SH-SY5Y (cell line): ENCODE measurements at regions not wholly inside any gene's neighbourhood (a gene's known extent, or its start where the extent isn't known, plus 50 kb on each side); places are given as distances from the start of the nearest gene placed in this dataset.

ENCODE experiments used
- GATA2 ChIP-seq: IDR thresholded peaks from 2 replicates; pipeline ENCODE4 v1.6.1; 2011; ENCODE audit warnings: mild to moderate bottlenecking, low read depth, low read length
- GATA3 ChIP-seq: IDR thresholded peaks from 2 replicates; pipeline ENCODE4 v1.6.1; 2011; ENCODE audit warnings: low read depth, mild to moderate bottlenecking, low read length, moderate library complexity

DNA sequence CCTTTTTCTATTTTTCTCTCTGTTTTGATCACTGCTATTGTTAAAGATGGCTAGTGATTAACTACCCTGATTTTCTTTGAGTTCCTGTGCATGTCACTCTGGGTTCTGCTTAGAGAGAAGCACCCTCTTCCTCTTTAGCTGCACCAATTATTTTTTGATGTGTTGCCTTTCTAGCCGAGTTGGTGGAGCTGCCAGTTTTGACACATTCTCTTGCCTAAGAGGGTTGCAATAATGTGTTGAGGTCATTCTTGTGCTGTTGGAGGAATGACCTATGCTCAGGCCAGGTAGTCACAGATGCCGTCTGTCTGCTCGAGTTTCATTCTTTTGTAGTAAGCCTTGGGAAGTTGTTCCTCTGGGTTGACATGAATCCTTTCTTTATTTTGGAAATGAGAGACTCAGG lies 84.6 kb upstream of the DPH6 start:
- TF ChIP-seq GATA3 (no peak), GATA2 (no peak)

GRCh38 chr15:35630985-35631384 lies 85.0 kb upstream of the DPH6 start:
- TF ChIP-seq GATA2 (no peak), GATA3 (no peak)

DNA sequence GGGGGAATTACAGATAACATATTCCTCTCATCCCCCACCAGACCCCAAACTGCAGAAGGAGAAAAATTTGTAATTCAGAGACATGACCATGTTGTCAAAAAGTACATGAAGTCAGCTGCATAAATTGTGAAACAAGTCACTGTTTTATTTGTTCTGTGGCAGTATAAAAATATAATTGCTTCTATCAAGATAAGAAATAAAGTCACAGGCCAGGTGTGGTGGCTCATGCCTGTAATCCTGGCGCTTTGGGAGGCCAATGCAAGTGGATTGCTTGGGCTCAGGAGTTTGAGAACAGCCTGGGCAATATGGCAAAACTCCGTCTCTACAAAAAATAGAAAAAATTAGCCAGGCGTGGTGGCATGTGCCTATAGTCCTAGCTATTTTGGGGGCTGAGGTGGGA lies 87.7 kb upstream of the DPH6 start:
- TF ChIP-seq GATA3 (no peak), GATA2 (no peak)

- no peak for TF ChIP-seq GATA3
- no peak for TF ChIP-seq GATA2
These were observed 100.8 kb upstream of the DPH6 start for GRCh38 chr15:35646790-35647189.

DNA sequence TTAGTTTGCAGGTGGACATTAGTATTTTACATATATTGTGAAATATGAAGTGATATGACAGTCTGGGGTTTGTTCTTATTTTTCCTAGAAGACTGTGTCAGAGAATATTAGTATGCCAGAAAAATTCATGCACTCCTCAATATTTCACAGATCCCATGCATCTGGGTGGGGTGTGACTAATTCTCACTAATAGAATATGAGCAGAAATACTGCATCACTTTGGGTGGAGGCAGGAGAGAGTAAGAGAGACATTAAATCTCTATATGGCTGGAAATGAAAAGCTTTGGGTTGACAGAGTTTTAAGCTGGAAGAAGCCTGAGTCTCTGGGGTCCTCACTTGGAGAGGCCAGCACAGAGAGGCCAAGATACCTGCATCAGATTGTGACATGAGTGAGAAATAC lies 101.3 kb upstream of the DPH6 start:
- TF ChIP-seq GATA2 (no peak), GATA3 (no peak)

- no peak for TF ChIP-seq GATA2
- TF ChIP-seq GATA3 = no peak
These were observed 103.0 kb upstream of the DPH6 start for GRCh38 chr15:35648941-35649340.

GRCh38 chr15:35649575-35649974 lies 103.6 kb upstream of the DPH6 start:
- no peak for TF ChIP-seq GATA3
- TF ChIP-seq GATA2 = 0 out of 2 replicates have a peak, but pooled peaks have one; percentile 14

- TF ChIP-seq GATA2 = no peak
- TF ChIP-seq GATA3 = no peak
These were observed 108.4 kb upstream of the DPH6 start for GRCh38 chr15:35654332-35654731.

DNA sequence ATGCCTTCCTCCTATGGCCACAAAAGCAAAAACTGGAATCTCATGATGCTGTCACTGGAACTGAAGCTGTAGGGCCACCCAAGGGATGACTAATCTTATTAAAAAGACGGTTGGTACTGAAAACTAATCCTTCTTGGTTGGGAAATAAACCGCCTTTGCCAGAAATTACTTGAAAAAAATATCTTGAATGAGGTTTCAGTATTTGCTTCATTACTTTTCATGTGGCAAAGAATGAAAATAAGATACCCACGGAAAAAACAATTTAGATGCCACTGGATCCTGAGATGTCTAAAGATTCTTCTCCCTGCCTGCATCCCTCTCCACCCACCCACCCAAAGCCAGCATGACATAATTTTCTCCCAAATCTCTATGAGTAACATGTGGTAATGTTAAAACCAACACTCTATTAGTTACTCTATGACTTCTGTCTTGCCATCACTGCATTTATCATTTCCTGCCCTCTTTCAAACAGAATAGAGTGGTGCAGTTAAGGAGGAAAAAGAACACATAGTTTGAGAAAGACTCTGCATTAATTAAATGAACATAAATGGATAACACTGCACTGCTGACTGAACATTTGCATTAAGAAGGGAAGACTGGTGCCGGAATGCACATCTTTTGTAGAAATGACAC lies 111.8 kb upstream of the DPH6 start:
- TF ChIP-seq GATA3 = no peak
- TF ChIP-seq GATA2 = no peak

- TF ChIP-seq GATA2 (no peak), GATA3 (no peak)
These were observed 118.0 kb upstream of the DPH6 start for GRCh38 chr15:35663956-35664355.

- no peak for TF ChIP-seq GATA2
- TF ChIP-seq GATA3 = no peak
These were observed 120.1 kb upstream of the DPH6 start for GRCh38 chr15:35665896-35666536.

GRCh38 chr15:35667908-35668307 lies 121.9 kb upstream of the DPH6 start:
- TF ChIP-seq GATA3 = no peak
- no peak for TF ChIP-seq GATA2

DNA sequence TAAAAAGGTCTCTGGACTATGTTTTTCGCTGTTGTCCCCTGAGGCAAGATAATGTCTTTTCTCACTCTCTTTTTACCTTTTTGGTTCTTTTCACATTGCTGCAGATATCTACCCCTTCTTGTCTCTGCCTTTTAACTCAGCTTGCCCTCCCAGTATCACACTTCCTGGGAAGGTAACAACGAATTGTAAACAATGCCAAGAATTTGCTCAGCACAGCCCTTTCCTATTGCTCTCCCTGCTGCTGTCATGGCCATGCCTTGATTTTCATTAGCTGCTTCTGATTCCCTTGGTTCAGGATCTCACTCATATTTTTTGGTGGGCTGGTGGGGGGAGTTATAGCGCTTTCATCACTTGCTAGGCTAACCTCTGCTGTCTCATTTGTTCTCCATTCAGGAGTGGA lies 123.1 kb upstream of the DPH6 start:
- TF ChIP-seq GATA2 (no peak), GATA3 (no peak)

- TF ChIP-seq GATA3 (no peak), GATA2 (no peak)
These were observed 123.6 kb upstream of the DPH6 start for GRCh38 chr15:35669432-35670045.

GRCh38 chr15:35671197-35671596 lies 125.2 kb upstream of the DPH6 start:
- no peak for TF ChIP-seq GATA2
- TF ChIP-seq GATA3 = no peak
